Brain microvascular endothelial cell (primary cell): ENCODE measurements at regions not wholly inside any gene's neighbourhood (a gene's known extent, or its start where the extent isn't known, plus 50 kb on each side); places are given as distances from the start of the nearest gene placed in this dataset.

Experiments
- DNase-seq: peaks from one replicate; pipeline ENCODE4 v3.0.0-alpha.2; 2020
- H3K27ac ChIP-seq: fragments of 250-450 bp; sonication (Bioruptor Pico); 2 replicates; pipeline ENCODE4 v1.5.1; 2020; ENCODE audit warnings: mild to moderate bottlenecking, moderate library complexity
- H3K27me3 ChIP-seq: fragments of 250-450 bp; sonication (Bioruptor Pico); replicated peaks from 2 replicates; pipeline ENCODE4 v1.5.1; 2020; ENCODE audit warnings: mild to moderate bottlenecking
- H3K36me3 ChIP-seq: fragments of 250-450 bp; sonication (Bioruptor Pico); replicated peaks from 2 replicates; pipeline ENCODE4 v1.5.1; 2020; ENCODE audit warnings: mild to moderate bottlenecking
- H3K4me3 ChIP-seq: 2 replicates; pipeline ENCODE4 v1.5.1; 2011; ENCODE audit warnings: low read depth, mild to moderate bottlenecking, control low read depth, low read length, moderate library complexity
- CTCF ChIP-seq: IDR thresholded peaks from 2 replicates; pipeline ENCODE4 v1.5.1; 2011; ENCODE audit warnings: low read depth, mild to moderate bottlenecking, moderate library complexity, low read length, control low read depth, inconsistent platforms; ENCODE audit errors: missing control alignments
- in situ Hi-C: cut with HindIII; loops from 2 replicates; pipeline ENCODE4 v1.10.0; 2017; ENCODE audit warnings: low sequenced_read_pairs, low pct_ligation_motif_present

GRCh38 chr12:92025462-92026207, 120.0 kb downstream of the BTG1 start:
- H3K27me3 ChIP-seq, result no peaks in the 10 kb centered on the region
- no peak overlapping the region for H3K4me3 ChIP-seq
- no peak for DNase-seq
- in situ Hi-C loops, result no loop called here
- H3K36me3 ChIP-seq, result no peaks in the 10 kb centered on the region
- no peak for TF ChIP-seq CTCF
- no peak overlapping the region for H3K27ac ChIP-seq

GRCh38 chr12:92022093-92022492, 123.6 kb downstream of the BTG1 start:
- no peak overlapping the region for H3K4me3 ChIP-seq
- TF ChIP-seq CTCF, result no peak
- no peaks in the 10 kb centered on the region for H3K27me3 ChIP-seq
- H3K27ac ChIP-seq, result no peak overlapping the region
- in situ Hi-C loops, result no loop called here
- H3K36me3 ChIP-seq, result no peaks in the 10 kb centered on the region
- no peak for DNase-seq

- in situ Hi-C loops, result no loop called here
- Histone ChIP-seq H3K27me3 (no peaks in the 10 kb centered on the region), H3K4me3 (no peak overlapping the region), H3K36me3 (no peaks in the 10 kb centered on the region), H3K27ac (no peak overlapping the region)
- DNase-seq, result no peak
- no peak for TF ChIP-seq CTCF
Measured at GRCh38 chr12:92021666-92022035, 124.0 kb downstream of the BTG1 start.

- in situ Hi-C loops, result no loop called here
- no peak for DNase-seq
- TF ChIP-seq CTCF, result no peak
- Histone ChIP-seq H3K4me3 (no peak overlapping the region), H3K36me3 (no peaks in the 10 kb centered on the region), H3K27me3 (no peaks in the 10 kb centered on the region), H3K27ac (no peak overlapping the region)
Measured at GRCh38 chr12:92020983-92021665, 124.5 kb downstream of the BTG1 start.

GRCh38 chr12:92019491-92020277, 126.0 kb downstream of the BTG1 start:
- DNase-seq, result no peak
- H3K27ac ChIP-seq, result no peak overlapping the region
- no peak for TF ChIP-seq CTCF
- no peak overlapping the region for H3K4me3 ChIP-seq
- H3K36me3 ChIP-seq, result no peaks in the 10 kb centered on the region
- in situ Hi-C loops, result no loop called here
- no peaks in the 10 kb centered on the region for H3K27me3 ChIP-seq
